T47D (cell line): ENCODE measurements at regions not wholly inside any gene's neighbourhood (a gene's known extent, or its start where the extent isn't known, plus 50 kb on each side); places are given as distances from the start of the nearest gene placed in this dataset.
"Not testable (repeated sequence)": the region's sequence is repeated elsewhere in the genome, so short reads cannot be mapped to it uniquely, and the experiment has no call there.

Experiments used
- DNase-seq, 2 experiments: peaks; one replicate each; pipeline versions ENCODE4 v3.0.0 to v3.0.0-alpha.2; 2011 to 2012; ENCODE audit warnings: low read depth in 1 of 2, low spot score in 1 of 2
- JUND ChIP-seq: IDR thresholded peaks from 2 replicates; pipeline ENCODE4 v1.6.1; 2012; ENCODE audit warnings: low read depth
- in situ Hi-C: cut with HindIII; loops from 2 replicates; pipeline ENCODE4 v1.10.0; 2016; ENCODE audit warnings: low sequenced_read_pairs, low pct_unique_long_range_greater_than_20kb

DNA sequence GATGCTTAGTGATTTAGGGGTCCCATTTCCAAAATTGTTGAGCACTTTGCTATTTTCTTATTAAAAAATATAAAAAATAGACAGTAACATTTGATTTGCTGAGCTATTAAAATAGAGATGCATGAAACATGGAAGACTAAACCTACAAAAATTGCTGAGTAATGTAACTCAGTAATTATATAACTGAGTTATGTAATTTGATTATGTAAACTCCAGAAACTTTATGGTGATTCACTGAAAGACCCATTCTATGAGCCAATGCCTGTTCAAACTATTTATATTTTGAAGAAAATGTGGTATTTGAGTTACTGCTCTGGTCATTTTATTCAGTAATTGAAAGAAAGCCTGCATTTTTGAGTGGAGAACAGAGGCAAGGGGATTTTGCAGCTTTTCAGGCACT, 1221.5 kb upstream of the ALCAM start:
- no peak for TF ChIP-seq JUND
- in situ Hi-C loops, result no loop called here
- DNase-seq, result no peak

DNA sequence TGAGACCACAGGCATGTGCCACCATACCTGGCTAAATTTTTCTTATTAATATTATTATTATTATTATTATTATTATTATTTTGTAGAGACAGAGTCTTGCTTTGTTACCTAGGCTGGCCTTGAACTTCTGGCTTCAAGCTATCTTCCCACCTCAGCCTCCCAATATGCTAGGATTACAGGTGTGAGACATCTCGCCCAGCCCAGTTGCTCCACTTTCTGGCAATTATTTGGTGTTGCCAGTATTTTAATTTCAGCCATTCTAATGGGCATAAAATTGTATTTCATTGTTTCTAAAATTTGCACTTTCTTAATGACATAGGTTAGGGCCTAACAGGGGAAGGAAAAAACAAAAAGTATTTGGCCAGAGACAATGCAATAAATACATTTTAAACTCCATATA, 1217.6 kb upstream of the ALCAM start:
- peak in 1 of 2 experiments; percentile 53 for DNase-seq
- no peak for TF ChIP-seq JUND
- in situ Hi-C loops, result no loop called here

DNA sequence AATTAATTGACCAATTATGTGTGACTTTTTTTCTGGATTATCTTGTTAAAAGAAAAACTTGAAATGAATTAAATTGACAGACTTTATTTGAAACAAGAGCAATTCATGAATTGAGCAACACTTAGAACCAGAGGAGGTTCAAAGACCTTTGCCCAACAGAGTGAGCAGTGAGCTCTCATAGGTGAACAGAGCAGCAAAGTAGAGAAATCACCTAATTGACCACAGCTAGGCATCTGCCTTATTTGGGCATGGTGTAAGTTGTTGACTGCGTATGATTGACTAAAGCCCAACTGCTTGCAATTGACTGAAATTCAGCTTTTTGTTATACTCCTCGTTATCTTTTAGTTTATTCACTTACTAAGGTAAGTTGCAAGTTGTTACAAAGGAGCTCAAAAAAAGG, 1216.0 kb upstream of the ALCAM start:
- in situ Hi-C loops, result no loop called here
- TF ChIP-seq JUND, result no peak
- no peak for DNase-seq

DNA sequence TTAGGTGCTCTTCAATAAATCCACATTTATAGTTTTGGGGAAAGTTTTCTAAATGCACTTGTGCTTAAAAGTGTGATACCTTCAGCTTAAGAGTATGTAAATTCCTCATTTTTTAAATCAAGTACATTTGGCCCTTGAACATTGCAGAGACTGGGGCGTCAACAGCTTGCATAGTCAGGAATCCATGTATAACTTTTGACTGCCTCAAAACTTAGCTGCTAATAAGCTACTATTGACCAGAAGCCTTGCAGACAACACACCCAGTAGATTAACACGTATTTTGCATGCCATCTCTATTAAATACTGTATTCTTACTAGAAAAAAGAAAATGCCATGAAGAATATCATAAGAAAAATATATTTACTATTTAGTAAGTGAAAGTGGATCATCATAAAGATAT, 1211.8 kb upstream of the ALCAM start:
- in situ Hi-C loops, result no loop called here
- DNase-seq, result no peak
- no peak for TF ChIP-seq JUND

DNA sequence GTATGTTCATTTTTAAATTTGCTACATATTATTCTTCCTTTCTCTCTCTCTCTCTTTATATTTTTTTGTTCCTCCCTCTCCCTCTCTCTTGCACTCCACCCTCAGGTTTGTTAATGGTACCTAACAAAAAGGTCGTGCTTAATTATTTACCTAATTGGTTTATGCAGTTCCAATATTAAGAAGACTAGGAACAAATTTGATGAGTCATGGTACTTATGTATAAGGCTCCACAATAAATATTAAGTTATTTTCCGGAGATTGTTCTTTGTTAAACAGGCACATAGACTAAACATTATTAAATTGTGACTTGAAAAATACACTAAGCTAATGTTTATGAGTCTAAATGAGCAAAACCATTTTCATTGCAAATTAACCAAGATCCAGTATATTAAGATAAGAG, 1200.8 kb upstream of the ALCAM start:
- no peak for DNase-seq
- in situ Hi-C loops, result no loop called here
- TF ChIP-seq JUND, result no peak

DNA sequence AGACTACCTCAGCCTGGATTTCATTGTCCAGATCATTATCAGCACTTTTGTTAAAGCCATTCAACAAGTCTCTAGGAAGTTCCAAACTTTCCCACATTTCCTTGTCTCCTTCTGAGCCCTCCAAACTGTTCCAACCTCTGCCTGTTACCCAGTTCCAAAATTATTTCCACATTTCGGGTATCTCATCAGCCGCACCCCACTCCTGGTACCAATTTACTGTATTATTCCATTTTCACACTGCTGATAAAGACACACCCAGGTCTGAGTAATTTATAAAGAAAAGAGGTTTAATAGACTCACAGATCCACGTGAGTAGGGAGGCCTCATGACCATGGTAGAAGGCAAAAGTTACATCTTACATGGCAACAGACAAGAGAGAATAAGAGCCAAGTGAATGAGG, 1198.3 kb upstream of the ALCAM start:
- no peak for DNase-seq
- in situ Hi-C loops, result no loop called here
- no peak for TF ChIP-seq JUND

DNA sequence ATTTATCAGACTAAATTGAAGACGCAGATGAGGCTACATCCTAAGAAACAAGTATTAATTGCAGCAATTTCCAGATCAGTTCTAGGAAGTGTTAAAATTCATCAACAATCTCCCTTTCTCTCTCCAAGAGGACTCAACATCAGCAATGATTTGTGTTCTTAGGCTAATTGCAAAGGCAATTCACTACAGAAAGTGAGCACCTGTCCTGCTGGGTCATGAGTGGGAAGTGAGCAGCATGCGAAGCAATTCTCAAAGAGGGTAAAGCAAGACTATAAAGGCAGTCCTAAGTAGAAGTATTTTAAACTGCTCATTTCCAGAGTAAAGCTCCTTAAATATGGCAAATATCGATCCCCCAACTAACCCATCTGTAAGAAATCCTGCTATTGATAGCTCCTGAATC, 1191.0 kb upstream of the ALCAM start:
- no peak for DNase-seq
- in situ Hi-C loops, result no loop called here
- TF ChIP-seq JUND, result no peak

DNA sequence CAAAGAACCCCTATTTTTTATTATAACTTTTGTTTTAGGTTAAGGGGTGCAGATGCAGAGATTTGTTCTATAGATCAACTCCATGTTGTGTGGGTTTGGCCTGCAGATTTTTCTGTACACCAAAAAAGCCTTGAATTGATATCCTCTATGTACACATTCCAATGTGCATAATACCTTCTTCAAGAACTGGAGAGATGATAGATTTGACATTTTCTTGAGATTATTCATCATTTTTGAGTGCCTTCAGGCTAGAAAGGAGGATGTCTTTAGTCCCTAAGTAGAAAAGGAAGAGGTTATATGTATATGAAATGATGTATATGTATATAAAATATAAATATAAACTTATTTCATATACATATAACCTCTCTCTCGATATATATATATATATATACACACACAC, 1190.0 kb upstream of the ALCAM start:
- DNase-seq, result no peak
- in situ Hi-C loops, result no loop called here
- TF ChIP-seq JUND, result no peak

DNA sequence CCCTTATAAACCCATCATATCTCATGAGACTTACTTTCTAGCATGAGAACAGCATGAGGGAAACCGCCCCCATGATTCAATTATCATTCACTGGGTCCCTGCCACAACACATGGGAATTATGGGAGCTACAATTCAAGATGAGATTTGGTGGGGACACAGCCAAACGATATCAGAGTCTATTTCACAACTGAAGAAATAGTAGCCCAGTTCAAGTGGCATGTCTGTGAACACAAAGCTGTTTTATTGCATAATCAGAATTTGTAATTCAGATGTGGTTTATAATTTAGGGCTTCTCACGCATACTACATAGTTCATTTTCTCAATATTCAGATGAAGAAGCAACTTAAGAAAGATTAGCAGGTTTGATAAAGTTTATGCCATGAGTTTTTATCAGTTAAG, 1188.0 kb upstream of the ALCAM start:
- no peak for DNase-seq
- no peak for TF ChIP-seq JUND
- in situ Hi-C loops, result no loop called here

DNA sequence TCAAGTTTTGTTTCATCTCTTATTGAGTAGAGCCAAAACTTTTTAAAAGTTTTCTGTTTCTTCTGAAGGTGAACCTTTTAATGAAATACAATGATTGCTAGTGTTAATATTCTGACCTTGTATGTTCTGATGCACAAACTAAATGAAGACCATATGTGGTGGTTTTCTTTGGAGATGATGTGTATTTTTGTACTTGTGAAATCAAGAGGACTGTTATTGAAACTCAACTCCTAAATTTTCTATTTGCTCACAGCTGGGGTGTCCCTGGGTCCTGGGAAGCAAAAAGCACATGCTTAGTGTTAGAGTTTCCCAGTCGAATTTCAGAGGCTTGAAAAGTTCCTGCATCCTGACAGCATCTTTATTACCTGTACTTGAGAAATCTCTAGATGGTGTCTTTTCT, 1185.8 kb upstream of the ALCAM start:
- in situ Hi-C loops, result no loop called here
- TF ChIP-seq JUND, result no peak
- DNase-seq, result no peak

DNA sequence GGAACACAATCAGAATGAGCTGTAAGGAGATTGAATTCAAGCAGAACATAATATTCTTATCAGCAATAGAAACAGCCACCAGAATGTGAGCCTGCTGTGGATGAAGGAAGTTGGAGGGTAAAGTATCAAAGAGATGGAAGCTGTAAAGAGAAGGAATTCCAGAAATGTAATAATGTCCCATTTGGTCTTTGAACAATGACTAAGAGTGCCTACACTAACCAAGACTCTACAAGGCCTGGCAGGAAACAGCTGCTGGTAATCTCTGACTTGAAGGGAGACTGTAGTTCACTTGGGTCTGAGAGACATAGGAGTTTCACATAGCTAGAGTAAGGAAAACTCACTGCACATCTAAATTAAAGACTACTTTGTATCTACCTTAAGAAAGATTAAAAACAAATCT, 1176.0 kb upstream of the ALCAM start:
- DNase-seq, result no peak
- in situ Hi-C loops, result no loop called here
- no peak for TF ChIP-seq JUND

DNA sequence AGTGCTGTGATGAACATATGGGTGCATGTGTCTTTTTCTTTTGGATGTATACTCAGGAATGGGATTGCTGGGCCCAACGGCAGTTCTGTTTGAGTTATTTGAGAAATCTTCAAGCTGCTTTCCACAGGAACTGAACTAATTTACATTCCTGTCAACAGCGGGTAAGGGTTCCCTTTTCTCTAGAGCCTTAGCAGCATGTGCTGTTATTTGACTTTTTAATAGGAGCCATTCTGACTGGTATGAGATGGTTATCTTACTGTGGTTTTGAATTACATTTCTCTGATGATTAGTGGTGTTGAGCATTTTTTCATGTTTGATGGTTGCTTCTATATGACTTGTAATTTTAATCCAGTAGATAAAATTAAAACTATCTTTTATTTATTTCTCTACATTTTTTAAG, 1168.6 kb upstream of the ALCAM start:
- in situ Hi-C loops, result no loop called here
- DNase-seq, result peak in 1 of 2 experiments; percentile 5
- TF ChIP-seq JUND, result no peak

DNA sequence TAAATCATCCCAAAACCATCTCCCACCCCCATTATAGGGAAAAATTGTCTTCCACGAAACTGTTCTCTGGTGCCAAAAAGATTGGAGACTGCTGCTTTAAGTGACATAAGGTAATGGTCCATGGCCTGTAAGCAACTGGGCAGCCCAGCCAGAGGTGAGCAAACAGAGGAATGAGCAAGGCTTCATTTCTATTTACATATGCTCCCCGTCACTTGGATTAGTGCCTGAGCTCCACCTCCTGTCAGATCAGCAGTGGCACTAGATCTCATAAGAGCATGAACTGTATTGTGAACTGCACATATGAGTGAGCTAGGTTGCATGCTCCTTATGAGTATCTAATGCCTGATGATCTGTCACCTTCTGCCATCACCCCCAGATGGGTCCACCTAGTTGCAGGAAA, 1159.8 kb upstream of the ALCAM start:
- TF ChIP-seq JUND, result no peak
- peak in 1 of 2 experiments; percentile 43 for DNase-seq
- in situ Hi-C loops, result no loop called here

DNA sequence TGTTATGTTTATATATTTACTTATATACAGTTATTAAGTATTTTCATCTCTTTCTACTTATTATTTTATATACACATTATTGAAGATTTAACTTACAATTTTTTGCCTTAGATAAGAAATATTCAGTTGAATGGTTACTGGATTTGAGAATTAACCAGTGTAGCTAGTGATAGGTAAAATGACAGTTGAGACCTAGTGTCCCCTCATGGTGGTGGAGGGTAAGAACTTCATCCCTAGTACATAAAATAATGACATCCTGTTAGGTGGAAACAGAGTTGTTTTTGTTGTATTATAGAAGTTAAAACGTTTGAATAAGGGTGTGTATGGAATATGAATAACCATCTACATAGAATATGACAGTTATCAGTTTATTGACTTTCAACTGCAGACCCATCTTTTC, 1152.4 kb upstream of the ALCAM start:
- TF ChIP-seq JUND, result no peak
- no peak for DNase-seq
- in situ Hi-C loops, result no loop called here

DNA sequence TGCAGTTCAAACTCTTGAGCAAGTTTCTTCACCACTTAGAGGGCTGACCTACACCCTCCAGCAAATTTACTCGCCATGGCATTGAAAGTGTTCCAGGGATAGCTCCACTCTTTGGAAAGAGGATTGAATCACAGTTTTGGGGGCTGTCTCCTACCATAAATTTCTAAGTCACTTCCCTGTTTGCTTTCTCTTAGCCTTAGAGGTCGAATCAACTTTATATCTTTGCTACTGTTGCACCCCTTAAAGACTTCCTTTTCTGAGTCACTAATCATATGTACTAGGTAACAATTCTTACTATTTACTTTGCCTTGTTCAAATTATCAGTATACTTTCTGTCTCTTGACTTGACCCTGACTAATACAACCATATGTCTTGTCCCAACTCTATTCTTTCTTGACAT, 1151.8 kb upstream of the ALCAM start:
- in situ Hi-C loops, result no loop called here
- TF ChIP-seq JUND, result no peak
- DNase-seq, result no peak

DNA sequence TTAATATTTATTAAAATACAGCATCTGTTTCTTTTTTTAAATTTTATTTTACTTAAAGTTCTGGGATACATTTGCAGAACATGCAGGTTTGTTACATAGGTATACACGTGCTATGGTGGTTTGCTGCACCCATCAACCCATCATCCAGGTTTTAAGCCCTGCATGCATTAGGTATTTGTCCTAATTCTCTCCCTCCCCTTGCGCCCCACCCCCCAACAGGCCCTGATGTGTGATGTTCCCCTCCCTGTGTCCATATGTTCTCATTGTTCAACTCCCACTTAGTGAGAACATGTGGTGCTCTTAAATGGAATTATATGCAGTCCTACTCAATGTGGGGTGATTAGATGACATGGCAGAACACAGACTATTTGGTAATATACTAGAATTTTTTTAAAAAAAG, 1147.7 kb upstream of the ALCAM start:
- in situ Hi-C loops, DNase-seq: not testable (repeated sequence)
